ENCODE measurements at regions not wholly inside any gene's neighbourhood (a gene's known extent, or its start where the extent isn't known, plus 50 kb on each side); places are given as distances from the start of the nearest gene placed in this dataset.

DNA sequence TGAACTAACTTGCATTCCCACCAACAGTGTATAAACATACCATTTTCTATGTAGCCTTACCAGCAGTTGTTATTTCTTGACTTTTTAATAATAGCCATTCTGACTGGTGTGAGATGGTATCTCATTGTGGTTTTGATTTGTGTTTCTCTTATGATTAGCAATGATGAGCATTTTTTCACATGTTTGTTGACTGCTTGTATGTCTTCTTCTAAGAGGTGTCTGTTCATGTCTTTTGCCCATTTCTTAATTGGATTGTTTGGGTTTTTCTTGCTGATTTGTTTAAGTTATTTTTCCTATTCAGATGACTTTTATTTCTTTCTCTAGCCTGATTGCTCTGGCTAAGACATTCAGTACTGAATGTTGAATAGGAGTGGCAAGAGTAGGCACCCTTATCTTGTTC lies 230.3 kb downstream of the DAD1 start:
- TF ChIP-seq, protein P1, sequence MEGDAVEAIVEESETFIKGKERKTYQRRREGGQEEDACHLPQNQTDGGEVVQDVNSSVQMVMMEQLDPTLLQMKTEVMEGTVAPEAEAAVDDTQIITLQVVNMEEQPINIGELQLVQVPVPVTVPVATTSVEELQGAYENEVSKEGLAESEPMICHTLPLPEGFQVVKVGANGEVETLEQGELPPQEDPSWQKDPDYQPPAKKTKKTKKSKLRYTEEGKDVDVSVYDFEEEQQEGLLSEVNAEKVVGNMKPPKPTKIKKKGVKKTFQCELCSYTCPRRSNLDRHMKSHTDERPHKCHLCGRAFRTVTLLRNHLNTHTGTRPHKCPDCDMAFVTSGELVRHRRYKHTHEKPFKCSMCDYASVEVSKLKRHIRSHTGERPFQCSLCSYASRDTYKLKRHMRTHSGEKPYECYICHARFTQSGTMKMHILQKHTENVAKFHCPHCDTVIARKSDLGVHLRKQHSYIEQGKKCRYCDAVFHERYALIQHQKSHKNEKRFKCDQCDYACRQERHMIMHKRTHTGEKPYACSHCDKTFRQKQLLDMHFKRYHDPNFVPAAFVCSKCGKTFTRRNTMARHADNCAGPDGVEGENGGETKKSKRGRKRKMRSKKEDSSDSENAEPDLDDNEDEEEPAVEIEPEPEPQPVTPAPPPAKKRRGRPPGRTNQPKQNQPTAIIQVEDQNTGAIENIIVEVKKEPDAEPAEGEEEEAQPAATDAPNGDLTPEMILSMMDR (IDR thresholded peaks at IDR 0.05 in 8 of 11, conservative IDR thresholded peaks at IDR 0.05 in 3 of 11) = no peak
- TF ChIP-seq POLR2A (IDR thresholded peaks at IDR 0.05) = no peak
